IPS DF 6.9 (cell line): ENCODE measurements at regions not wholly inside any gene's neighbourhood (a gene's known extent, or its start where the extent isn't known, plus 50 kb on each side); places are given as distances from the start of the nearest gene placed in this dataset.

ENCODE experiments used
- DNase-seq: peaks from one replicate; pipeline ENCODE4 v3.0.0-alpha.2; 2013; ENCODE audit warnings: low read depth, low spot score
- H3K27ac ChIP-seq: one replicate; pipeline ENCODE4 v1.5.1; 2013; ENCODE audit warnings: low read length, control low read depth
- H3K27me3 ChIP-seq: 2 replicates; pipeline ENCODE4 v1.6.1; 2013; ENCODE audit warnings: mild to moderate bottlenecking, low read length; ENCODE audit not compliant: control insufficient read depth, insufficient read depth
- H3K36me3 ChIP-seq: 2 replicates; pipeline ENCODE4 v1.6.1; 2013; ENCODE audit warnings: low read length; ENCODE audit not compliant: control insufficient read depth, insufficient read depth
- H3K4me1 ChIP-seq: 2 replicates; pipeline ENCODE4 v1.6.1; 2013; ENCODE audit warnings: low read length; ENCODE audit not compliant: control insufficient read depth, insufficient read depth
- H3K4me3 ChIP-seq: 2 replicates; pipeline ENCODE4 v1.5.1; 2013; ENCODE audit warnings: mild to moderate bottlenecking, low read length
- H3K9me3 ChIP-seq: 2 replicates; pipeline ENCODE4 v1.6.1; 2013; ENCODE audit warnings: low read length, inconsistent platforms; ENCODE audit not compliant: control insufficient read depth, insufficient read depth
- WGBS: extraction: QIAGEN DNeasy Blood & Tissue Kit; methylation state at CpG from one replicate; pipeline ENCODE4 v1.1.7; 2013; ENCODE audit warnings: mixed read lengths, missing lambda C conversion rate; ENCODE audit not compliant: insufficient read length, insufficient coverage; 5-methylcytosine and 5-hydroxymethylcytosine counted together

- Histone ChIP-seq H3K27me3 (no peaks in the 10 kb centered on the region), H3K4me3 (no peak overlapping the region), H3K27ac (no peak overlapping the region), H3K4me1 (no peaks in the 10 kb centered on the region), H3K9me3 (no peaks in the 10 kb centered on the region), H3K36me3 (no peaks in the 10 kb centered on the region)
- no CpG with 5 or more reads among the region's 5 CpGs for WGBS
- DNase-seq, result no peak
Measured at GRCh38 chr21:28608646-28609045, 384.0 kb downstream of the LTN1 start.

GRCh38 chr21:28607545-28607944 is 385.1 kb downstream of the LTN1 start:
- Histone ChIP-seq H3K4me1 (no peaks in the 10 kb centered on the region), H3K27ac (no peak overlapping the region), H3K36me3 (no peaks in the 10 kb centered on the region), H3K4me3 (no peak overlapping the region), H3K9me3 (no peaks in the 10 kb centered on the region), H3K27me3 (no peaks in the 10 kb centered on the region)
- no peak for DNase-seq
- 100% methylated on average over 3 of the region's 4 CpGs for WGBS

GRCh38 chr21:28604946-28605537 is 387.6 kb downstream of the LTN1 start:
- Histone ChIP-seq H3K4me1 (no peaks in the 10 kb centered on the region), H3K9me3 (no peaks in the 10 kb centered on the region; the same call in 1 of the 2 replicates), H3K36me3 (no peaks in the 10 kb centered on the region), H3K4me3 (no peak overlapping the region), H3K27ac (no peak overlapping the region), H3K27me3 (no peaks in the 10 kb centered on the region)
- WGBS, result no CpG with 5 or more reads among the region's 3 CpGs
- no peak for DNase-seq

GRCh38 chr21:28602546-28602945 is 390.1 kb downstream of the LTN1 start:
- no peaks in the 10 kb centered on the region for H3K27me3 ChIP-seq
- no peak overlapping the region for H3K4me3 ChIP-seq
- H3K27ac ChIP-seq, result no peak overlapping the region
- no peak for DNase-seq
- no peaks in the 10 kb centered on the region for H3K36me3 ChIP-seq
- H3K4me1 ChIP-seq, result no peaks in the 10 kb centered on the region
- no peaks in the 10 kb centered on the region; the same call in 1 of the 2 replicates for H3K9me3 ChIP-seq

- Histone ChIP-seq H3K27ac (no peak overlapping the region), H3K27me3 (no peaks in the 10 kb centered on the region), H3K4me1 (no peaks in the 10 kb centered on the region), H3K9me3 (no peaks in the 10 kb centered on the region; the same call in 1 of the 2 replicates), H3K4me3 (no peak overlapping the region), H3K36me3 (no peaks in the 10 kb centered on the region)
- no peak for DNase-seq
- no CpG with 5 or more reads among the region's 3 CpGs for WGBS
Measured at GRCh38 chr21:28598214-28598613, 394.5 kb downstream of the LTN1 start.

- H3K27me3 ChIP-seq, result no peaks in the 10 kb centered on the region
- DNase-seq, result no peak
- H3K4me1 ChIP-seq, result 0 out of 2 replicates have a peak, but pooled peaks cover 2% of the 10 kb centered on the region
- H3K4me3 ChIP-seq, result no peak overlapping the region
- no peaks in the 10 kb centered on the region for H3K36me3 ChIP-seq
- H3K27ac ChIP-seq, result no peak overlapping the region
- no peaks in the 10 kb centered on the region for H3K9me3 ChIP-seq
- no CpG with 5 or more reads among the region's 6 CpGs for WGBS
Measured at GRCh38 chr21:28592205-28592865, 400.3 kb downstream of the LTN1 start.

- no peak overlapping the region for H3K27ac ChIP-seq
- DNase-seq, result peak; percentile 18
Measured at GRCh38 chr21:28590676-28591075, 402.0 kb downstream of the LTN1 start.

GRCh38 chr21:28590026-28590425 is 402.7 kb downstream of the LTN1 start:
- no peaks in the 10 kb centered on the region for H3K27me3 ChIP-seq
- H3K9me3 ChIP-seq, result no peaks in the 10 kb centered on the region
- H3K36me3 ChIP-seq, result no peaks in the 10 kb centered on the region
- no CpG with 5 or more reads among the region's 2 CpGs for WGBS
- no peak overlapping the region for H3K27ac ChIP-seq
- H3K4me1 ChIP-seq, result 0 out of 2 replicates have a peak, but pooled peaks cover 2% of the 10 kb centered on the region
- no peak overlapping the region for H3K4me3 ChIP-seq
- DNase-seq, result no peak

More at GRCh38 chr21:28590676-28591075, 402.0 kb downstream of the LTN1 start:
- no peaks in the 10 kb centered on the region for H3K27me3 ChIP-seq
- no peaks in the 10 kb centered on the region for H3K9me3 ChIP-seq
- H3K4me1 ChIP-seq, result 0 out of 2 replicates have a peak, but pooled peaks cover 2% of the 10 kb centered on the region
- H3K36me3 ChIP-seq, result no peaks in the 10 kb centered on the region
- H3K4me3 ChIP-seq, result no peak overlapping the region
- no CpG with 5 or more reads among the region's 3 CpGs for WGBS

GRCh38 chr21:28588997-28589396 is 403.7 kb downstream of the LTN1 start:
- H3K27ac ChIP-seq, result no peak overlapping the region
- no peaks in the 10 kb centered on the region for H3K9me3 ChIP-seq
- no peak for DNase-seq
- H3K4me1 ChIP-seq, result 0 out of 2 replicates have a peak, but pooled peaks cover 2% of the 10 kb centered on the region
- H3K36me3 ChIP-seq, result no peaks in the 10 kb centered on the region
- H3K27me3 ChIP-seq, result no peaks in the 10 kb centered on the region
- WGBS, result no CpG with 5 or more reads among the region's 1 CpG
- no peak overlapping the region for H3K4me3 ChIP-seq

- H3K27me3 ChIP-seq, result no peaks in the 10 kb centered on the region
- DNase-seq, result no peak
- H3K4me1 ChIP-seq, result 0 out of 2 replicates have a peak, but pooled peaks cover 2% of the 10 kb centered on the region
- H3K36me3 ChIP-seq, result no peaks in the 10 kb centered on the region
- H3K27ac ChIP-seq, result no peak overlapping the region
- WGBS, result no CpG with 5 or more reads among the region's 1 CpG
- no peak overlapping the region for H3K4me3 ChIP-seq
- no peaks in the 10 kb centered on the region for H3K9me3 ChIP-seq
Measured at GRCh38 chr21:28587748-28588147, 404.9 kb downstream of the LTN1 start.

GRCh38 chr21:28581976-28582375 is 410.7 kb downstream of the LTN1 start:
- H3K9me3 ChIP-seq, result no peaks in the 10 kb centered on the region
- H3K36me3 ChIP-seq, result no peaks in the 10 kb centered on the region
- no peak overlapping the region for H3K27ac ChIP-seq
- H3K4me3 ChIP-seq, result no peak overlapping the region
- whole genome bisulfite sequencing, result no CpG with 5 or more reads among the region's 2 CpGs
- no peak for DNase-seq
- no peaks in the 10 kb centered on the region for H3K27me3 ChIP-seq
- peaks cover 5% of the 10 kb centered on the region; the same call in 1 of the 2 replicates for H3K4me1 ChIP-seq
